Fibroblast of gingiva (primary cell): ENCODE measurements at regions not wholly inside any gene's neighbourhood (a gene's known extent, or its start where the extent isn't known, plus 50 kb on each side); places are given as distances from the start of the nearest gene placed in this dataset.

Experiments
- DNase-seq: peaks from one replicate; pipeline ENCODE4 v3.0.0-alpha.2; 2011; ENCODE audit warnings: low read depth

DNA sequence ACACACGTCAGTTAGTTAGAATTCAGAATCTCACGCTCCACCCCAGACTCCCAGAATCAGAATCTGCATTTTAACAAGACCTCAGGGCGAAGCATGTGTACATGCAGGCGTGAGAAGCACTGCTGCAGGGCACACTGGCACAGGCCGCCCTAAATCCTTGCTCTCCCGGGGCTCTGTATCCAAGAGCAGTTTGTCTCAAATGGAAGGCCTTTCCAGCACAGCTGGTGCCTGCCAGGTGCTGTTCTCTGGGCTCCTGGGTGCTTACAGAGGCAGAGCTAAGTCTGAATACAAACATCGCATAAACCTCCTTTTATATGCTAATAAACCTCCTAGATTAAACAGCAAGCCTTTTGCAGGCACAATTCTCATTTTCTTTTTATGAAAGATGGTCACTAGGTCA lies 119.1 kb upstream of the CD93 start:
- no peak for DNase-seq

- DNase-seq: no peak
These were observed 118.0 kb upstream of the CD93 start for GRCh38 chr20:23203951-23204730.

GRCh38 chr20:23203310-23203709 lies 117.2 kb upstream of the CD93 start:
- DNase-seq: no peak

- no peak for DNase-seq
These were observed 115.5 kb upstream of the CD93 start for GRCh38 chr20:23201658-23202057.

- DNase-seq: no peak
These were observed 114.8 kb upstream of the CD93 start for GRCh38 chr20:23200914-23201313.

GRCh38 chr20:23200413-23200812 lies 114.3 kb upstream of the CD93 start:
- no peak for DNase-seq

DNA sequence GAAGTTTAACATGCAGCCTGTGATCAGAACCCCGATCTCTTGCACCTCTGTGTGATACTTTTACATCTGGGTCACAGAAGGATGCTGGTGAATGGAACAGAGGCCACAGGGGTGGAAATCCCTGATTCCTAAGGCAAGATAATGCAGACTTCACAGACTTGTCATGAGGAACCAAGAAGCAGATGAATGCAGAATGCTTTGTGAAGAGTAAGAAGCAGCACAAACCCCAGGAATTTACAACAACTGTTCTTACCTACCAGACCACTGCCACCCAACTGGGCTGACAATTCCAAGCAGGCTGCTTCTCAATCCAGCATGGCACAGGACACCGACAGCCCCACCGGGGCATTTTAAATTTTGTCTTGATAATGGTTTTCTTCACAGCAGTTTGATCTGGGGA lies 113.2 kb upstream of the CD93 start:
- DNase-seq: no peak

DNA sequence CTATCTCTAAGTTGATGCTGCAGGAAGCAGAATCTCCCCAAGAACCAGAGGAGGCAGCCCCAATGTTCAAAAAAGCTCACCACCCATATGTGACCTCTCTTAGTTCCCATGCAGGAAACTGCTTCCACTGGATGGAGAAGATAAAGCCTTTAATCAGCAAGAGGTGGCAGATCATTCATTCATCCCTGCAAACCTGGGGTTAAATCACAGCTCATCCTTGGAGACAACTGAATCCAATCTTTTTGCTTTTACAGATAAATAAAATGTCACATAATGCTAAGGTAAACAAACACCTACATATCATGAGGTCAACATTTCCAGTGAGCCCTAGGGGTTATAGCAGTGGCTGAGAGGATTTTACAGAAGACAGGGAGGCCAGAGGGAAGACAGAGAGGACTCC lies 112.7 kb upstream of the CD93 start:
- no peak for DNase-seq

DNA sequence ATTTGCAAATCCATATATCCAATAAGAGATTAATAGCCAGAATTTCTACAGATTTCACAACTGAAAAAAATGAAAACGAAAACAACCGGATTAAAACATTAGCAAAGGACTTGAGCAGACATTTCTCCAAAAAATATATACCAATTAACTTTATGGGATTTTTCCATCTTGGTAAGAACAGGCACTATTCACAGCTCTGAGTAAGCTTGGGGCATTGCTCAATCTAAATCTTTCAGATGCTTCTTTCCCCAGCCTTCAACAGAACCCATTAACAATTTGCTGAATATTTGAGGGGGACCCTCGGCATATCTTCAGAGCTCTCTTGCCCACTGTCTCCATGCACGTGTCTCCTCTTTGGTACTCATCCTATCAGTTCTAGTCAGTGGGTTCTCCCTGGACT lies 111.7 kb upstream of the CD93 start:
- DNase-seq: no peak

DNA sequence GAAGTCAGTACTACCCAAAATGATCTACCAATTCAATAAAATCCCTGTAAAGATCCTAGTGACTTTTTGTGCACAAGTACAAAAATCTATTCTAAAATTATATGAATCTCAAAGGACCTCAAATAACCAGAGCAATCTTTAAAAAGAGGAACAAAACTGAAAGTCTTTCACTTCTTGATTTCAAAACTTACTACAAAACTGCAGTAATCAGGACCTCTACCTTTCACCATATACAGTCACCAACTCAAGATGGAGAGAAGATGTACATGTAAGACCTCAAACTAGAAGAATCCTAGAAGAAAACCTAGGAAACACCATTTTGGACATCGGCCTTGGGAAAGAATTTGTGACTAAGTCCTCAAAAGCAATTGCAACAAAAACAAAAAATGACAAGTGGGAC lies 109.5 kb upstream of the CD93 start:
- DNase-seq: no peak

DNA sequence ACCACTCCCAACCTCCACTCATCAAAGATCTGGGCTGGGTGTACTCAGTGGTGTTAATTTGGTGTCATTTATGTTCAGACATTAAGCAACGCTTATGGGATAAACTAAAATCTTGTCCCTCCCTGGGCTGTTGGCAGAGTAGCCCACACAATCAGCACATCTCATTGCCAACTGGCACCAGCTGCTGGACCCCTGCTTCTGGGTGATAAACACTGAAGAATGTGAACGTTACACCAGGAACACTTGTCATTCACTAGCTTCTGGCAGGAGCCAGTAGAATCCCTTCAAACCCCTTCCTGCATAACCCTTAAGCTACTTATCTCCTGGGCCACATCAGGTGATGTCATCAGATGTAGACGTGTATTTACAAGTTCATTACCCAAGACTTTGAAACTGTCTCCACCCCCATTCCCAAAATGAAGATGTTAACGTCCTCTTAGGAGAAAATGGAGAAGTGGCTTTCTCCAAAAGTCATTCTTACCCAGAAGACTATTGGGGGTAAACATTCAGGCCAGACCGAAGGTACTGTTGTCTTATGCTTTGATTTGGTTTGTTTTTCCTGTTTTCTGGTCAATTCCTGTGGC lies 107.8 kb upstream of the CD93 start:
- no peak for DNase-seq

GRCh38 chr20:23192469-23192868 lies 106.3 kb upstream of the CD93 start:
- DNase-seq: no peak

DNA sequence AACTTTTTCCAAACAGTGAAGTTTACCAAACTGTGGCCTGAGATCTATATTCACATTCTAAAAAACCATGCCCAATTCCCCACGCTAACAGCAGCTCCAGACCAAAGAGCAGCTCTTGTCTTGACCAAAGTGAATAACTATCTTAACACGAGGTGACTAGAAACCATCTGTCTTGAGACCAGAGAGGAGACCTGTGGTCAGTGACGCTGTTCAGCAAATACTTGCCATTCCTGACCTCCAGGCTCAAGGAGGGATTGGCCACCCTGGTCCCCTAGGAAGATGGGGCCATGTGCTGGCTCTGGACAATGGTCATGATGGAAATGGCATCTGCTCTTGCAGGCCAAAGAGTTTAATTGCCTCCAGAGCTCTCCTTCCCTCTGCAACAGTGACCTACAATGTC lies 104.4 kb upstream of the CD93 start:
- DNase-seq: no peak

GRCh38 chr20:23189854-23190253 lies 103.7 kb upstream of the CD93 start:
- no peak for DNase-seq

- no peak for DNase-seq
These were observed 103.2 kb upstream of the CD93 start for GRCh38 chr20:23189341-23189740.

DNA sequence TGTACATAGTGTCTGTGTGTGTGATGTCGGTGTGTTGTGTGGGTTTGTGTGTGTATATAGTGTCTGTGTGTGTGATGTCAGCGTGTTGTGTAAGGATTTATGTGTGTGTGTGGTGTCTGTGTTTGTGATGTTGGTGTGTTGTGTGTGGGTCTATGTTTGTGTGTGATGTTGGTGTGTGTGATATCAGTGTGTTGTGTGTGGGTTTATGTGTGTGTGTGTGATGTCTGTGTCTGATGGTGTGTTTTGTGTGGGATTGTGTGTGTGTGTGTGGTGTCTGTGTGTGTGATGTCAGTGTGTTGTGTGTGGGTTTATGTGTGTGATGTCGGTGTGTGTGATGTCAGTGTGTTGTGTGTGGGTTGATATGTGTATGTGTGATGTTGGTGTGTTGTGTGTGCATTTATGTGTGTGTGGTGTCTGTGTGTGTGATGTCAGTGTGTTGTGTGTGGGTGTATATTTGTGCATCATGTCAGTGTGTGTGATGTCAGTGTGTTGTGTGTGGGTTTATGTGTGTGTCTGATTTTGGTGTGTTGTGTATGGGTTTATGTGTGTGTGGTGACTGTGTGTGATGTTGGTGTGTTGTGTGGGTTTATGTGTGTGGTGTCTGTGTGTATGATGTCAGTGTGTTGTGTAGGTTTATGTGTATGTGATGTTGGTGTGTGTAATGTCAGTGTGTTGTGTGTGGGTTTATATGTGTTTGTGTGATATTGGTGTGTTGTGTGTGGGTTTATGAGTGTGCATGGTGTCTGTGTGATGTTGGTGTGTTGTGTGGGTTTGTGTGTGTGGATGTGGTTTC lies 102.4 kb upstream of the CD93 start:
- no peak for DNase-seq

DNA sequence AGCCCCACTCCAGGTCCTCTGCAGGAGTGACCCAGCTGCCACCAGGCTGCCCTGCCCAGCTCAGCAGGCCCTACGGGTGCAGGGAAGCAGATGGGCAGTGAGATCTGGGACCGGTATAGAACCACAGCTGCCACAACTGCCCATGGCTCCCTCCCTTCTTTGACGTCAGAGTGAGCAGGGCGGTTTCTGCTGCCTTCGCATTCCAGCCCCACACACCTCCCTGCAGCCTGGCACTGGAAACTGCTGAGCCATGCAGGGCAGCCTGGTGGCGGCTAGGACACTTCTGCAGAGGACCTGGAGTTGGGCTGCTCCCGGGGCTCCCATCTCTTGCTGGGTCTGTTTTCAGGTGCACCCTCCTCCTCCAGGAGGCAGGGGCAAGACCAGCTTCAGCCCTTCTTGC lies 101.6 kb upstream of the CD93 start:
- no peak for DNase-seq

DNA sequence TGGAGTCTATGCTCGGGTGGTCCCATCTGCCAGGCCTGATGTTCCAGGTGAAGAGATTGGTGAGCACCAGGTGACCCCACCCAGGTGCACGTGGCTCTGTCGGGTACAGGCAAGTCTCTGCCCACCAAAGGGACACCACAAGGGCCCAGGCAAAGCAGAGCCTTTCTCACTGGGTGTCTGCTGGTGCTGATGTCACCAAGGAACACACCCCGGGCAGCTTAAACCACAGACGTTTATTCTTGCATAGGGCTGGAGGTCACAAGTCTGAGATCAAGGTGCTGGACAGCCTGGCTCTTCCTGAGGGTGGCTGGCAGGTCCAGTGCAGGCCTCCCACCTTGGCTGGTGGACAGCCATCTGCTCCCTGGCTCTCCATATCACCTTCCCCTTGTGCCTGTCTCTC lies 100.7 kb upstream of the CD93 start:
- no peak for DNase-seq

- no peak for DNase-seq
These were observed 94.4 kb upstream of the CD93 start for GRCh38 chr20:23180451-23180921.

DNA sequence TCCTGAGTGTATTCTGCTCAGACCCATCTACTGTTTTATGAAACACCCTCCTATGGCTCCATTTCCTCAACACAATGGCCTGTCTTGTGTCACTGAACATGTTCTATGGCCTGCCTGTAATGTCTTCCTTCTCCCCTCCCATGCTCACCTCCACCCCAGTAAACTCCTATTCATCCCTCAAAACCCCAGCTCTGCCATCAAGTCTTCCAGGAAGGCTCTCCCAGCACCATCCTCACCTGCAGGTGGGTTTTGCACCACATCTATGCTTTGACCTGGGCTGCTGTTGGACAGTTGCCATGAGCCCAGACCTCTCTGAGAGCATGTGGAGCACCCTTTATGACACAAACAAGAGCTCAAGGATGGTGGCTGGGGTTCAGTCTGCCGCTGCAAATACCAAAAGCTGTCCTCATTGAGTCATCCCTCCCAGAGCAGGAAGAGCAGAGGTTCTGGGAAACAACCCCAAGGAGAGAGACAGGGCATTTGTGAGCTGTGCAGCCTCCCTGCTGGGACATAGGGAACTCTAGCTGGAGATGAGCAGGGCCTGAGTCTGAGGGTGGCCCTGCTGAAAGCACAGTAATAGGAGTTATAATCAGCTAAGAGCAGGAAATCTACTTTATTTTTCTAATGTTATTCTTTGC lies 93.8 kb upstream of the CD93 start:
- DNase-seq: no peak

- no peak for DNase-seq
These were observed 92.7 kb upstream of the CD93 start for GRCh38 chr20:23178806-23179205.

DNA sequence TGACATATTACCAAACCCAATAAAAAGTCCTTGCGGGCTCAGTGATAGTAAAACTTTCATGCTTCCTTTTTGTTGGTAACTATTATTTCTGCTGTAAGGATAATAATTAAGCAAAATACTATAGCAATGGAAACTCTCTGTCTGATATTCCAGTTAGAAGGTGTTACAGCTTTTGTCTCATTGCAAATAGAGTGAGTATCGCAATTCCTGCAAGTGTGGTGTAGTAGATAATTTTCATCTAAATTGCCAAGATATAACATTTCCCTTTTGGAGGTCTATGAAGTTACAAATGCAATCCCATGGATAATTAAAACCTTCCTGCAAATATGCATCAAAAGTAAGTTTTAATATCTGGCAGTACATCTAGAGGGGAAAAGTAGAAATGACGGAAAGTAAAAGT lies 88.7 kb upstream of the CD93 start:
- no peak for DNase-seq

DNA sequence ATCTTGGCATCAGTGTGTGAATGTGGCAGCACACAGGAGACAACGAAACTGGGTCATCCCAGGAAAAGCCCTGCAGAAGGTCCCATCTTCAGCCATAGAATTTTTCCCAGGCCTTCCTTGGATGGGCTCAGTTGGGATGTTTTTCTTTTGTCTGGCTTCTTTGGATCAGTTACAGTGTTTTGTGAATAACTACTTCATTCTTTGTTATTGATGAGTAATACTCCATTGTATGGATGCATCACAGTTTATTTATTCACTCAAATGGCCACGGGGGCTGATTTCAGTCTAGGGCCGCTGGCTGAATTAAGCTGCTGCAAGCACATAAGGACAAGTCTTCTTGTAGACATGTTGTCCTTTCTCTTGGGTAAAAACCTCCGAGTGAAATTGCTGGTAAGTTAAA lies 81.3 kb upstream of the CD93 start:
- no peak for DNase-seq
